ENCODE measurements at regions not wholly inside any gene's neighbourhood (a gene's known extent, or its start where the extent isn't known, plus 50 kb on each side); places are given as distances from the start of the nearest gene placed in this dataset.
"Not testable (repeated sequence)": the region's sequence is repeated elsewhere in the genome, so short reads cannot be mapped to it uniquely, and the experiment has no call there.

DNA sequence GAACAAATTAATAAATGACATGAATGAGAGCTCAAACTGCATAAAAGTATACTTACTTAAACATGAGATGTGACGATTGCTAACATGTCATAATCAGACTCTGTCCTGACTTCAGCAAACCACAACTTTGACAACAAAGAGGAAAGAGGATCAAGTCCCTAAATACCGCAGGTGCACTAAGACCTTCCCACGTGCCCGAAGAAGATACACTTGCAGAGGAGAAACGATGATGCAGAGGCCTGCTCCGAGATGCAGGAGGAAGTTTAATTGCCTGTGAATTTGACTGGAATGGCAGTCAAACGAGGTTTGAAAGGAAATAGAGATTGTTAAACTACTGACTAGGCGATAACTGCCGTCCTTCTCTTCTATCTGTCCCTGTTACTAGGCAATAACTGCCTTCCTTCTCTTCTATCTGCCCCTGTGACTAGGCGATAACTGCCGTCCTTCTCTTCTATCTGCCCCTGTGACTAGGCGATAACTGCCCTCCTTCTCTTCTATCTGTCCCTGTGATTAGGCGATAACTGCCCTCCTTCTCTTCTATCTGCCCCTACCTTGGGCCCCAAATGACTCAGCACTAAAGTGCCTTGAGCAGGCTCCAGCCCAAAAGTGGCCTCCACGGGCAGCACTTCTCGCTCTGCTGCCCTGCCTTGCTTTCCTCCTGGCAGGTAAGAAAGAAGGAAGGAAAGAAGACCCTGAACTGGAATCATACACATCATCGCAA, 2226.0 kb upstream of the DEFB115 start:
- H3K79me1 ChIP-seq (ENCODE audit: low read length); H3K4ac ChIP-seq (ENCODE audit: low read depth, low read length): not testable (repeated sequence)
- WGBS (ENCODE audit: extremely low coverage, insufficient coverage, insufficient read length) = no CpG with 5 or more reads among the region's 16 CpGs

DNA sequence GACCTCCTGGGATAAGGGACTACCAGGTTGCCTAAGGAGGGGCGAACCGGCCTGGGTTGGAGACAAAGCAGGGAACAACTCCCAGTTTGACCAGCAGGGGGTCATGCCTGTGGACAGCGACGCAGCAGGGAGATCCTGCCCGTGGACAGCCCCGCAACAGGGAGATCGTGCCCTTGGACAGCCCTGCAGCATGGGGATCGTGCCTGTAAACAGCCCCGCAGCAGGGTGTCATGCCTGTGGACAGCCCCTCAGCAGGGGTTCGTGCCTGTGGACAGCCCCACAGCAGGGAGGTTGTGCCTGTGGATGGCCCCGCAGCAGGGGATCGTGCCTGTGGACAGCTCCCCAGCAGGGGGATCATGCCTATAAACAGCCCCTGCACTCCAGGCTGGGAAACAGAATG, 2213.2 kb upstream of the DEFB115 start:
- H3K36me3 ChIP-seq (ENCODE audit: control insufficient read depth in 1 of 2, insufficient read depth in 2 of 2, low read length in 2 of 2); H3K23ac ChIP-seq (ENCODE audit: low read length); H4K91ac ChIP-seq (ENCODE audit: low read depth, low read length); H3K4ac ChIP-seq (ENCODE audit: low read depth, low read length); H4K8ac ChIP-seq (ENCODE audit: low read depth, low read length); H3K4me3 ChIP-seq (ENCODE audit: low read depth, low read length); H2BK12ac ChIP-seq (ENCODE audit: low read length); H3K79me1 ChIP-seq (ENCODE audit: low read length); H3K9me3 ChIP-seq (ENCODE audit: insufficient read depth, low read depth, low read length); H3K14ac ChIP-seq (ENCODE audit: low read length); H2AFZ ChIP-seq (ENCODE audit: insufficient read depth, low read length, poor library complexity); H3K4me1 ChIP-seq (ENCODE audit: control insufficient read depth in 1 of 2, insufficient read depth in 2 of 2, low read length in 2 of 2); H3K4me2 ChIP-seq (ENCODE audit: low read length); H3K79me2 ChIP-seq (ENCODE audit: control insufficient read depth, insufficient read depth, low read length, poor library complexity); H2AK5ac ChIP-seq (ENCODE audit: low read length); H3K9ac ChIP-seq (ENCODE audit: low read length); H3K27ac ChIP-seq (ENCODE audit: low read depth, low read length); H2BK120ac ChIP-seq (ENCODE audit: insufficient read depth, low read length, poor library complexity); DNase-seq; H3K27me3 ChIP-seq (ENCODE audit: insufficient read depth, low read length); H2BK5ac ChIP-seq (ENCODE audit: low read depth, low read length, poor library complexity); H3K18ac ChIP-seq (ENCODE audit: low read length); H4K12ac ChIP-seq (ENCODE audit: low read depth, low read length): not testable (repeated sequence)
- no CpG with 5 or more reads among the region's 12 CpGs for WGBS (ENCODE audit: extremely low coverage, insufficient coverage, insufficient read length)

More for the DNA sequence above, 2226.0 kb upstream of the DEFB115 start:
- not testable (repeated sequence) for H4K12ac ChIP-seq (ENCODE audit: low read depth, low read length); DNase-seq; H3K4me3 ChIP-seq (ENCODE audit: low read depth, low read length); H3K36me3 ChIP-seq (ENCODE audit: control insufficient read depth in 1 of 2, insufficient read depth in 2 of 2, low read length in 2 of 2); H3K9me3 ChIP-seq (ENCODE audit: insufficient read depth, low read depth, low read length); H3K9ac ChIP-seq (ENCODE audit: low read length); H2BK12ac ChIP-seq (ENCODE audit: low read length); H4K8ac ChIP-seq (ENCODE audit: low read depth, low read length); H3K79me2 ChIP-seq (ENCODE audit: control insufficient read depth, insufficient read depth, low read length, poor library complexity); H3K27me3 ChIP-seq (ENCODE audit: insufficient read depth, low read length); H4K91ac ChIP-seq (ENCODE audit: low read depth, low read length); H3K23ac ChIP-seq (ENCODE audit: low read length); H3K18ac ChIP-seq (ENCODE audit: low read length); H2AFZ ChIP-seq (ENCODE audit: insufficient read depth, low read length, poor library complexity); H2BK5ac ChIP-seq (ENCODE audit: low read depth, low read length, poor library complexity); H3K14ac ChIP-seq (ENCODE audit: low read length); H3K4me1 ChIP-seq (ENCODE audit: control insufficient read depth in 1 of 2, insufficient read depth in 2 of 2, low read length in 2 of 2); H2AK5ac ChIP-seq (ENCODE audit: low read length); H3K27ac ChIP-seq (ENCODE audit: low read depth, low read length); H3K4me2 ChIP-seq (ENCODE audit: low read length); H2BK120ac ChIP-seq (ENCODE audit: insufficient read depth, low read length, poor library complexity)

- H4K8ac ChIP-seq (ENCODE audit: low read depth, low read length); H3K9ac ChIP-seq (ENCODE audit: low read length); H3K23ac ChIP-seq (ENCODE audit: low read length): not testable (repeated sequence)
These were observed 2207.4 kb upstream of the DEFB115 start for GRCh38 chr20:29050008-29050606.

GRCh38 chr20:29057866-29058484, 2199.5 kb upstream of the DEFB115 start:
- H2AK5ac ChIP-seq (ENCODE audit: low read length); H3K79me2 ChIP-seq (ENCODE audit: control insufficient read depth, insufficient read depth, low read length, poor library complexity); H2AFZ ChIP-seq (ENCODE audit: insufficient read depth, low read length, poor library complexity); H3K4ac ChIP-seq (ENCODE audit: low read depth, low read length); H3K27me3 ChIP-seq (ENCODE audit: insufficient read depth, low read length); H2BK5ac ChIP-seq (ENCODE audit: low read depth, low read length, poor library complexity); H2BK120ac ChIP-seq (ENCODE audit: insufficient read depth, low read length, poor library complexity); H3K4me1 ChIP-seq (ENCODE audit: control insufficient read depth in 1 of 2, insufficient read depth in 2 of 2, low read length in 2 of 2); H3K4me2 ChIP-seq (ENCODE audit: low read length); H3K14ac ChIP-seq (ENCODE audit: low read length); H3K4me3 ChIP-seq (ENCODE audit: low read depth, low read length); H3K27ac ChIP-seq (ENCODE audit: low read depth, low read length); H3K9ac ChIP-seq (ENCODE audit: low read length); H3K79me1 ChIP-seq (ENCODE audit: low read length); H3K36me3 ChIP-seq (ENCODE audit: control insufficient read depth in 1 of 2, insufficient read depth in 2 of 2, low read length in 2 of 2); H4K8ac ChIP-seq (ENCODE audit: low read depth, low read length); H3K23ac ChIP-seq (ENCODE audit: low read length); H3K18ac ChIP-seq (ENCODE audit: low read length); H4K12ac ChIP-seq (ENCODE audit: low read depth, low read length); H4K91ac ChIP-seq (ENCODE audit: low read depth, low read length); H2BK12ac ChIP-seq (ENCODE audit: low read length): not testable (repeated sequence)
- peak in 1 of 2 donors; percentile 33 for DNase-seq
- no CpG with 5 or more reads among the region's 6 CpGs for WGBS (ENCODE audit: extremely low coverage, insufficient coverage, insufficient read length)
- peaks cover 11% of the 10 kb centered on the region for H3K9me3 ChIP-seq (ENCODE audit: insufficient read depth, low read depth, low read length)

More at GRCh38 chr20:29050008-29050606, 2207.4 kb upstream of the DEFB115 start:
- not testable (repeated sequence) for H3K79me2 ChIP-seq (ENCODE audit: control insufficient read depth, insufficient read depth, low read length, poor library complexity); H2AK5ac ChIP-seq (ENCODE audit: low read length); H3K18ac ChIP-seq (ENCODE audit: low read length); H3K4me1 ChIP-seq (ENCODE audit: control insufficient read depth in 1 of 2, insufficient read depth in 2 of 2, low read length in 2 of 2); H3K4ac ChIP-seq (ENCODE audit: low read depth, low read length); H3K14ac ChIP-seq (ENCODE audit: low read length); H3K27ac ChIP-seq (ENCODE audit: low read depth, low read length); H3K27me3 ChIP-seq (ENCODE audit: insufficient read depth, low read length); H3K79me1 ChIP-seq (ENCODE audit: low read length); H2AFZ ChIP-seq (ENCODE audit: insufficient read depth, low read length, poor library complexity); H4K91ac ChIP-seq (ENCODE audit: low read depth, low read length); H2BK12ac ChIP-seq (ENCODE audit: low read length); H3K9me3 ChIP-seq (ENCODE audit: insufficient read depth, low read depth, low read length); H3K36me3 ChIP-seq (ENCODE audit: control insufficient read depth in 1 of 2, insufficient read depth in 2 of 2, low read length in 2 of 2); H2BK5ac ChIP-seq (ENCODE audit: low read depth, low read length, poor library complexity); H4K12ac ChIP-seq (ENCODE audit: low read depth, low read length); H2BK120ac ChIP-seq (ENCODE audit: insufficient read depth, low read length, poor library complexity); H3K4me2 ChIP-seq (ENCODE audit: low read length); H3K4me3 ChIP-seq (ENCODE audit: low read depth, low read length)
- peak in 1 of 2 donors; percentile 50 for DNase-seq
- WGBS (ENCODE audit: extremely low coverage, insufficient coverage, insufficient read length) = no CpG with 5 or more reads among the region's 4 CpGs
